HL-60 (cell line): ENCODE measurements at regions not wholly inside any gene's neighbourhood (a gene's known extent, or its start where the extent isn't known, plus 50 kb on each side); places are given as distances from the start of the nearest gene placed in this dataset.

Experiments
- CTCF ChIP-seq: IDR thresholded peaks from one replicate; pipeline ENCODE4 v1.5.1; 2011; ENCODE audit warnings: low read length, control low read depth, inconsistent platforms; ENCODE audit not compliant: insufficient read depth
- GABPA ChIP-seq: IDR thresholded peaks from 2 replicates; pipeline ENCODE4 v1.6.1; 2012; ENCODE audit warnings: low read depth
- POLR2AphosphoS5 ChIP-seq: IDR thresholded peaks from 2 replicates; pipeline ENCODE4 v1.6.1; 2012; ENCODE audit warnings: low read depth
- REST ChIP-seq: IDR thresholded peaks from 2 replicates; pipeline ENCODE4 v1.6.1; 2012; ENCODE audit warnings: low read depth; ENCODE audit not compliant: insufficient replicate concordance
- SPI1 ChIP-seq: IDR thresholded peaks from 2 replicates; pipeline ENCODE4 v1.6.1; 2012; ENCODE audit warnings: low read depth, mild to moderate bottlenecking, borderline replicate concordance

DNA sequence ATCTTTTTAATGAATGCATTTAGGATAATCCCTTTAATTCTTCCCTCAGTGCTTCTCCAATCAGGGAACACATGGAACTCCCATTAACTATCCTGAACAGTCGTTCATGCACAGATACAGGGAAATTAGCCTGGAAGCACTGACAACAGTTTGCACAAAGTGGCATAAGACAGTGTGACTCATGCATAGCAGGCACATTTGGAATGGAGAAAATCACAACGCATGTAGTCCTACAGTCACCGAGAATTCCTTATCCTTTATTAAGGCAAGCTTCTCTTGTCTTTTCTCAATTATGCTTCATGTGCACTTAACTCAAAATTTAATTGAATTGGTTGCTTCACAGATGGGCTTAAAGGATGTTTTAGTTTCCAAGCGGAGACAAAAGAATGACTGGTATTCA, 155.0 kb upstream of the CRBN start:
- TF ChIP-seq CTCF (no peak), POLR2AphosphoS5 (no peak), SPI1 (no peak), REST (no peak), GABPA (no peak)
